ENCODE measurements at regions not wholly inside any gene's neighbourhood (a gene's known extent, or its start where the extent isn't known, plus 50 kb on each side); places are given as distances from the start of the nearest gene placed in this dataset.

DNA sequence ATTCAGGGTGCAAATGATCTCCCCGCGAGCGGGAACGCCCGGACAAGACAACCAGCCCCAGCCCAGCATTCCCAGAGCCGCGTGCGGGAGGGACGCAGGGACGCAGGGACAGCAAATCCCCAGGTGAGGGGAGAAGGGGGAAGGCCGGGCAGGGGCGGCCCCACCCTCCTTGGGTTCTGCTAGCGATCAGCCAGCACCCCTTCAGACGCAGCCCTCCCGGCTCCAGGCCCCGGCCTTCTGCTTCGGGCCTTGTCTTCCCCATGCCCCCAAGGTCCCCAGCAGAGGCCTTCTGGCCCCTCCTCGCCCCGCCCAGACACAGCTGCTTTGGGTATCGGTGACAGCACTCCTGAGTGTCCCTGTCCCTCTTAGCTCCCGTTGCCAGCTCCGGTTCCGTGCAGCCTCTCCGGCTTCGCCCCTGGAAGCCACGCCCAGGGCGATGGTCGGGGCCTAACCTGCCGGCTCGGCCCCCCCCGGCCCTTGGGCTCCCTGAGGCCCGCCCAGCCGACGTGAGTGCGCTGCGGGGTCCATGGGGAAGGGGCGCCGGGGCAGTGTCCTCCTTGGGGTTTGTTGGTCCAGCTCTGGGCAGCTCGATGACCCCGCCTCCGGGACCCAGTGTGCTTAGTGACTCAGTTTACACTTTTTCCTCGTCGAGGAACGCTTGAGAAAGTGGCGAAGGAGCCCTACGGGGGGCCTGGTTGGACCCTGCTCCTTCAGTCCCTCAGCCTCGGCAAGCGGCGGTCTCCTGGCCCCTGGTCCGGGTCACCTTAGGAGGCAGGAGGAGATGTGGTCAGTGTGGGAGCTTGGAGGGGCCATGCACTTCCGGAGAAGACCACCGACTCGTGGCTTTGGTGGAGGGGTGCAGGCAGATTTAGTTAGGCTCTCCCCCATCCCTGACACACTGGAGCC is 50.5 kb upstream of the AMZ2 start:
- peaks cover 0 to 56% of the 10 kb centered on the region in 2 donors for H3K4me1 ChIP-seq
- no peak overlapping the region for H3K27ac ChIP-seq
- H3K36me3 ChIP-seq: no peaks in the 10 kb centered on the region
- H3K4me3 ChIP-seq: peak overlapping the region; percentile 37 to 53
- TF ChIP-seq CTCF (IDR thresholded peaks at IDR 0.05): no peak
- H3K27me3 ChIP-seq: peaks cover 11 to 38% of the 10 kb centered on the region in 2 donors
- no peaks in the 10 kb centered on the region for H3K9me3 ChIP-seq
- no peak for DNase-seq (ENCODE audit: low spot score)

DNA sequence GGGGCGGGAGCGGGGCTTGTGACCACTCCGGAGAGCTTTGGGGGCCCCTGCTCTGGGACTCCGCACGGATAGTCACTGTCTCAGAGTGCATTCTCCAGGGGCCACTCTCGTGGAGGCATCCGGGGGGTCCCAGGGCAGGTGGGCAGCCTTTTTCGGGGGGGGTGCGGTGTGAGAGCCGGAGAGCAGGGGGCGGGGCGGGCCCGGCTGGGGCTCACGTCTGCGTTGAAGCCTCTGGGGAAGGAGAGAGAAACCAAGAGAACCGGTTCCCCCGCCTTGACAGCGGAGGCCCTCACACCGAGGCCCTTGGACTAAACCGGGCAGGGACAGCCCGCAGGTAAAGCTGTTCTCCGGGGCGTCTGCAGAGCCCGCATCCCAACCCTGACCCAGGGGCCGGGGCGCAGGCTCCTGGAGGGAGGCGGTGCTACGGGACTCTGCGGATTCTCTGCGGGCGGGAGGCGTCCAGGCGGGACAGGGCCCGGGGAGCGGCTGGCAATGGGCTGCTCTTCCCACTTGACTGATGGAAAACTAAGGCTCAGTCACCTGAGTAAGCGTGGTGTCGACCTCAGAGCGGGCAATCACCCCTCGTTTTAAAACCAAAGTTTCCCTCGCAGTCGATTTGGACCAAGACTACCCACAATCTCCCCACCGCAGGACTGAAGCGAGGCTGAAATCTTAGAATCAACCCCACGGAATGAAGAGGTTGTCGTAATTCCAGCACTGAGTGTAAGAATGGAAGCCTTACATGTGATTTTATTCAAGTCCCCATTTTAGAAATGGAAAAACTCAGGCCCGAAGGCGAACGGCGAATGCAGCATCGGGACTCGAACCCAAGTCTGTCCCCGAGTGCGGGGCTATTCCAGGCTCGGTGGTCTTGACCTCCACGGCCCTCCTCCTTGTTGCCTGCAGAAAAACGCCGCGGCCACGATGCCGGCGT is 49.6 kb upstream of the AMZ2 start:
- H3K36me3 ChIP-seq: no peaks in the 10 kb centered on the region
- H3K9me3 ChIP-seq: no peaks in the 10 kb centered on the region
- peaks cover 0 to 56% of the 10 kb centered on the region in 2 donors for H3K4me1 ChIP-seq
- no peak overlapping the region for H3K27ac ChIP-seq
- peak overlapping the region in 1 of 2 donors; percentile 53 for H3K4me3 ChIP-seq
- peaks cover 11 to 38% of the 10 kb centered on the region in 2 donors for H3K27me3 ChIP-seq
- no peak for TF ChIP-seq CTCF (IDR thresholded peaks at IDR 0.05)
- DNase-seq (ENCODE audit: low spot score): no peak

All from right atrium auricular region (tissue), 2 donors.